ENCODE measurements at regions not wholly inside any gene's neighbourhood (a gene's known extent, or its start where the extent isn't known, plus 50 kb on each side); places are given as distances from the start of the nearest gene placed in this dataset.

DNA sequence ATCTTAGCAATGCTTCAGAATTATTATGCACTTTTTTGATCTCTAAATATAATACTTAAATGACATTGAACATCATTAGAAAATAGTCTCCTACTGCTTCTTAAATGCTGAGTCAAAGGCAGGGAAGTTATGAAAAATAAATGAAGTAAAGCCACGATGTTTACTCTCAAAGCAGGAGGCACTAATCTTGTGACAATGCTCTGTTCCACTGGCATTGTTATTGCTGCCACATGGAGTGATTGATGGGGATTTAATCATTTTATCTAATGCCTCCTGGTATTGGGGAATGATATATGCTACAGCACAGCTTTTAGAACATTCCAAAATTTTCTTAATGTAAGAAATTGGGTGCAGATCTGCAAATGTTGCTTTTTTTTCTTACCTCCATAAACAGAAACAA lies 1655.4 kb upstream of the NUDT12 start:
- CTCF ChIA-PET = no interaction called here
- Histone ChIP-seq H3K4me3 (ENCODE audit: low read depth, low read length, poor library complexity, severe bottlenecking) (no peak overlapping the region), H3K27ac (ENCODE audit: low read depth, low read length, poor library complexity, severe bottlenecking) (no peak overlapping the region), H3K4me1 (ENCODE audit: insufficient read depth, low read length, poor library complexity, severe bottlenecking) (peaks cover 5% of the 10 kb centered on the region), H3K36me3 (ENCODE audit: insufficient read depth, low read length, poor library complexity, severe bottlenecking) (no peaks in the 10 kb centered on the region), H3K27me3 (replicated peaks; ENCODE audit: insufficient read depth, low read depth, low read length, poor library complexity) (no peaks in the 10 kb centered on the region), H3K9me3 (ENCODE audit: low read depth, low read length, poor library complexity, severe bottlenecking) (no peaks in the 10 kb centered on the region)
- intact Hi-C loops (cut with micrococcal nuclease; ENCODE audit: unreplicated experiment) = no loop called here
- BruUV-seq (replicated peaks) = no TSS peak
- no peak for TF ChIP-seq EZH2 (IDR thresholded peaks at IDR 0.05; ENCODE audit: borderline replicate concordance, low read depth, low read length, poor library complexity, severe bottlenecking)
- TF ChIP-seq, protein P1, sequence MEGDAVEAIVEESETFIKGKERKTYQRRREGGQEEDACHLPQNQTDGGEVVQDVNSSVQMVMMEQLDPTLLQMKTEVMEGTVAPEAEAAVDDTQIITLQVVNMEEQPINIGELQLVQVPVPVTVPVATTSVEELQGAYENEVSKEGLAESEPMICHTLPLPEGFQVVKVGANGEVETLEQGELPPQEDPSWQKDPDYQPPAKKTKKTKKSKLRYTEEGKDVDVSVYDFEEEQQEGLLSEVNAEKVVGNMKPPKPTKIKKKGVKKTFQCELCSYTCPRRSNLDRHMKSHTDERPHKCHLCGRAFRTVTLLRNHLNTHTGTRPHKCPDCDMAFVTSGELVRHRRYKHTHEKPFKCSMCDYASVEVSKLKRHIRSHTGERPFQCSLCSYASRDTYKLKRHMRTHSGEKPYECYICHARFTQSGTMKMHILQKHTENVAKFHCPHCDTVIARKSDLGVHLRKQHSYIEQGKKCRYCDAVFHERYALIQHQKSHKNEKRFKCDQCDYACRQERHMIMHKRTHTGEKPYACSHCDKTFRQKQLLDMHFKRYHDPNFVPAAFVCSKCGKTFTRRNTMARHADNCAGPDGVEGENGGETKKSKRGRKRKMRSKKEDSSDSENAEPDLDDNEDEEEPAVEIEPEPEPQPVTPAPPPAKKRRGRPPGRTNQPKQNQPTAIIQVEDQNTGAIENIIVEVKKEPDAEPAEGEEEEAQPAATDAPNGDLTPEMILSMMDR (conservative IDR thresholded peaks at IDR 0.05; ENCODE audit: low read depth, low read length) = no peak
- DNase-seq (ENCODE audit: low spot score) = peak; percentile 53
- POLR2A ChIA-PET (ENCODE audit: low non-redundant PET) = no interaction called here

DNA sequence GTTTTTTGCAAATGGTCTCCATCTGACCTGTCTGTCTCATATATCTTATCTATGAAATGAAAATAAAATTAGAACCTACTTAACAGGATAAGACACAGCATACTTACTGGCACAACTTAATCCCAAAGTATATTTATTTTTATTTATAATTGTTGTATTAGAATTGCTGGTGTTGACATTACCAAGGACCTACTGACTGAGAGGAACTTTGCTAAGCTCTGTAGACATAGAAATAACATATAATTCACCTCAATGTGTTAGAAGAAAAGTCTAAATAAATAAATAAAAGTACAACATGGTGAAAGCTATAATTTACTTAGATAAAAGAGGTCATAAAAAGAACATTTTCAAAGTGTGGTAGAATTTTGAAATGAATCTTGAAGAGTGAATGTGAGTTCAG lies 1650.5 kb upstream of the NUDT12 start:
- CTCF ChIA-PET = no interaction called here
- POLR2A ChIA-PET (ENCODE audit: low non-redundant PET) = no interaction called here
- intact Hi-C loops (cut with micrococcal nuclease; ENCODE audit: unreplicated experiment) = no loop called here
- no peak overlapping the region for H3K4me3 ChIP-seq (ENCODE audit: low read depth, low read length, poor library complexity, severe bottlenecking)
- no TSS peak for BruUV-seq (replicated peaks)
- H3K9me3 ChIP-seq (ENCODE audit: low read depth, low read length, poor library complexity, severe bottlenecking) = no peaks in the 10 kb centered on the region
- no peaks in the 10 kb centered on the region for H3K27me3 ChIP-seq (replicated peaks; ENCODE audit: insufficient read depth, low read depth, low read length, poor library complexity)
- H3K4me1 ChIP-seq (ENCODE audit: insufficient read depth, low read length, poor library complexity, severe bottlenecking) = peaks cover 20% of the 10 kb centered on the region
- DNase-seq (ENCODE audit: low spot score) = no peak
- TF ChIP-seq, protein P1 (conservative IDR thresholded peaks at IDR 0.05; ENCODE audit: low read depth, low read length) = no peak
- no peak for TF ChIP-seq EZH2 (IDR thresholded peaks at IDR 0.05; ENCODE audit: borderline replicate concordance, low read depth, low read length, poor library complexity, severe bottlenecking)
- H3K36me3 ChIP-seq (ENCODE audit: insufficient read depth, low read length, poor library complexity, severe bottlenecking) = no peaks in the 10 kb centered on the region
- H3K27ac ChIP-seq (ENCODE audit: low read depth, low read length, poor library complexity, severe bottlenecking) = no peak overlapping the region

DNA sequence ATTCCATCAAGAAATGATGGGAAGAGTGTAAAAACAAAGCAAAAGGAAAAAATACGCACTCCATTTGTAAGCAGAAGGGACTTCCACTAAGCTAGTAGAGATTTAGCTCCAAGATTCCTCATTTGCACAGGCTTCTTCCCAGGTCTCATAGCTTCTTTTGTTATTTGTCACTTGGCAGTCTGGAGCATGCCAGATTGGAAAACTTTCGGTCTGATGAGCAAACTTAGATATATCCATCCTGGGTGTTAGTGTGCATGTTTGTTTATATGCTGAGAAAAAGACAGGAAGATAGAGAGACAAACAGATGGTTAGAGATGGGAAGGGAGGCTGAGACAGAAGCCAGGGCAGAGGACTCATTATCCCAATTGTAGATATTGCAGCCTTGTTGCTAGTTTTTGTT lies 1644.5 kb upstream of the NUDT12 start:
- Histone ChIP-seq H3K27me3 (replicated peaks; ENCODE audit: insufficient read depth, low read depth, low read length, poor library complexity) (no peaks in the 10 kb centered on the region), H3K4me1 (ENCODE audit: insufficient read depth, low read length, poor library complexity, severe bottlenecking) (peaks cover 16% of the 10 kb centered on the region), H3K9me3 (ENCODE audit: low read depth, low read length, poor library complexity, severe bottlenecking) (no peaks in the 10 kb centered on the region), H3K27ac (ENCODE audit: low read depth, low read length, poor library complexity, severe bottlenecking) (no peak overlapping the region), H3K36me3 (ENCODE audit: insufficient read depth, low read length, poor library complexity, severe bottlenecking) (no peaks in the 10 kb centered on the region), H3K4me3 (ENCODE audit: low read depth, low read length, poor library complexity, severe bottlenecking) (no peak overlapping the region)
- ChIA-PET CTCF (no interaction called here), POLR2A (ENCODE audit: low non-redundant PET) (no interaction called here)
- DNase-seq (ENCODE audit: low spot score) = no peak
- TF ChIP-seq, protein P1 (conservative IDR thresholded peaks at IDR 0.05; ENCODE audit: low read depth, low read length) = no peak
- no peak for TF ChIP-seq EZH2 (IDR thresholded peaks at IDR 0.05; ENCODE audit: borderline replicate concordance, low read depth, low read length, poor library complexity, severe bottlenecking)
- intact Hi-C loops (cut with micrococcal nuclease; ENCODE audit: unreplicated experiment) = no loop called here
- no TSS peak for BruUV-seq (replicated peaks)

All from A673 (cell line).